SK-N-DZ (cell line): ENCODE measurements at regions not wholly inside any gene's neighbourhood (a gene's known extent, or its start where the extent isn't known, plus 50 kb on each side); places are given as distances from the start of the nearest gene placed in this dataset.
"Not testable (repeated sequence)": the region's sequence is repeated elsewhere in the genome, so short reads cannot be mapped to it uniquely, and the experiment has no call there.

ENCODE experiments used
- DNase-seq: peaks from one replicate; pipeline ENCODE4 v3.0.0-alpha.2; 2015; ENCODE audit warnings: low spot score

DNA sequence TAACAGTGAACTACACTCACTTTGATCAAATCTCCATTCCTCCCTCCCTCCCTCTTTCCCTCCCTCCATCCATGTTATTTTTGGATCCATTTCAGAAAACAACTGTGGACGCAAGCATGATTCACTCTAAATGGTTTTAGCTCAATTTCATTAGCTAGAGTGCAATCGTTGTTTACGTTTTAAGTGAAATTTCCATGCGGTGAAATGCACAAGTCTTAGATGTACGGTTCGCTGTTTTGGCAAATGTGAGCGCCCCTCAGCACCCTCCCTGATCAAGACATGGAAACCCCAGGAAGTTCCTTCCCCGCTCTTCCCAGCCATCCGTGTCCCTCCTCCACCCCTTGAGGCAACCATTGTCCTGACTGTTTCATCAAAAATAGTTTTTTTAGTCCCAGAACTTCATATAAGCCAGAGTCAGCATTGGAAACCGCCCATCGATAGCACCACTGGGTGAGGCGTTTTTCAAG is 206.3 kb downstream of the NPIPB11 start:
- DNase-seq: not testable (repeated sequence)

- not testable (repeated sequence) for DNase-seq
These were observed 206.9 kb downstream of the NPIPB11 start for GRCh38 chr16:29199626-29200025.

- DNase-seq: no peak
These were observed 207.6 kb downstream of the NPIPB11 start for GRCh38 chr16:29198731-29199521.

GRCh38 chr16:29198231-29198630 is 208.3 kb downstream of the NPIPB11 start:
- DNase-seq: no peak

GRCh38 chr16:29197494-29198100 is 208.9 kb downstream of the NPIPB11 start:
- not testable (repeated sequence) for DNase-seq

DNA sequence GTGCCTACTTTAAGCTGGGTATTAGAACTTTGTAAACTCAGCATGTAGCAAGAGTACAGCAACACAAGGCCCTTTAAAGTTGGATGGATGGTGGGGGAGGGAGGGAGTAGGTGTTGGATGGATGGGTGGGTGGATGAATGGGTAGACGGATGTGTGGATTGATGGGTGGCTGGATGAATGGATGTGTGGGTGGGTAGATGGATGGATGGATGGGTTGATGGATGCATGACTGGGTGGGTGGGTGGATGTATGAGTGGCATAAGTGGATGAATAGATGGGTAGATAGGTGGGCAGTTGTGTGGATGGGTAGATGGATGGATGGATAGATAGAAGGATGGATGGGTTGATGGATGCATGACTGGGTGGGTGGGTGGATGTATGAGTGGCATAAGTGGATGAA is 209.8 kb downstream of the NPIPB11 start:
- not testable (repeated sequence) for DNase-seq

GRCh38 chr16:29195116-29195872 is 210.4 kb downstream of the LAT start:
- not testable (repeated sequence) for DNase-seq

DNA sequence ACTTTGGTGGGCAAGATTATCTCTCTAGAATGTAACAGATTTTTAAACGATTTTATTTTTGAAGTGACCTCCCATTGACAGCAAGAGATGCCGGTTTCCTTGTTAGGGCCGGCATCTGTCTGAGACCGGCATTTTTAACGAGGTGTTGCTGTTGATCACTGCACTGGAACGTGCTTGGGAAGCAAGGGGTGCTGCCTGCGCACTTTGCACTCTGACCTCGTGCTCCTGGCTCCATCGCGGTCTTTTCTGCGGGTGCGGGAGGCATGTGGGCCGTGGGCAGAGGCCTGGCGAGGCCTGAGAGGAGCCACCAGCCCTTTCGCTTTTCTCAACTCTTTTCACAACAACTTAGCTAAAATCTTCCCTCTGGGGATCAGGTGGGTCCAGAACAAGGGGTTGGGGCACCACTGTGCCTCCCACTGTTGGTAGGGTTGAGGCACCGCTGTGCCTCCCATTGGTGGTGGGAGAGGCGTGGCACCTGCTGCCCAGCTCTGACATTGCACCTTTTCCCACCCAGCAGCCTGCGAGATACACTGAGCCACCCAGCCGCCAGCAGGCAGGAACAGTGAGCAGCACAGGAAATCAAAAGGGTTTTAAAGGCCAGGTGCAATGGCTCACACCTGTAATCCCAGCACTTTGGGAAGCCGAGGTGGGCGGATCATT is 209.5 kb downstream of the LAT start:
- DNase-seq: not testable (repeated sequence)

DNA sequence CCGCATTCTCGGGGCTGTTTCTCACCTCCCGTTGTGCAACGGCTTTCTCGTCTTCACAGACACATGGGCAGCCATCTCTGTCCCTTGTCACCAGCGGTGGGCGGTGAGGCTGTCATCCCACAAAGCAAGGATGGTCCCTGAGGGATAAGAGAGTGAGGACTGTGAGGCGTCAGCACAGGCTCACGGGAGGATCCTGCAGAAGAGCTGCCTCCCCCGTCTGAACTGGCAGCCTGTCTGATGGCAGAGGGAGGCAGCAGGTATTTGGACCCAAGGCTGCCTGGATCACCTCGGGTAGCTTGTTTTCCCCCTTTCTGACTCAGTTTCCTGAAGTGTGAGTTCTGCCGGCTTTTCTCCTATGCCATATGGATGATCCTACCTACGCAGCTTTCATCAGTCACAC is 208.8 kb downstream of the LAT start:
- peak; percentile 71 for DNase-seq

DNA sequence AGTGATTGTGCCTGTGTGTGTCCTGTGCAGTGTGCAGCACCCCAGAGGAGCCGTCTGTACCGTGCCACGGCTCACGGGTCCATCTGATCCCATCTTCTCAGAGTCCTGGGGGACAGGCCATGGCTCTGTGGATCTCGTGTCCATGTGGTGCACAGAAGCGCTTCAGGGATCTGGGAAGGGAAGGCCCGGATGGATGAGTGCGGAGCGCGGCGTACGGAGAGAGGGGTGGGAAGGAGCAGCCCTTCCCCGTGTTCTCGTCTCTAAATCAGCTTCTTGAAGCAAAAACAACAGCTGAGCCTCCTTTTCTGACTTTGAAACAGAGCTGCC is 208.4 kb downstream of the LAT start:
- DNase-seq: not testable (repeated sequence)

DNA sequence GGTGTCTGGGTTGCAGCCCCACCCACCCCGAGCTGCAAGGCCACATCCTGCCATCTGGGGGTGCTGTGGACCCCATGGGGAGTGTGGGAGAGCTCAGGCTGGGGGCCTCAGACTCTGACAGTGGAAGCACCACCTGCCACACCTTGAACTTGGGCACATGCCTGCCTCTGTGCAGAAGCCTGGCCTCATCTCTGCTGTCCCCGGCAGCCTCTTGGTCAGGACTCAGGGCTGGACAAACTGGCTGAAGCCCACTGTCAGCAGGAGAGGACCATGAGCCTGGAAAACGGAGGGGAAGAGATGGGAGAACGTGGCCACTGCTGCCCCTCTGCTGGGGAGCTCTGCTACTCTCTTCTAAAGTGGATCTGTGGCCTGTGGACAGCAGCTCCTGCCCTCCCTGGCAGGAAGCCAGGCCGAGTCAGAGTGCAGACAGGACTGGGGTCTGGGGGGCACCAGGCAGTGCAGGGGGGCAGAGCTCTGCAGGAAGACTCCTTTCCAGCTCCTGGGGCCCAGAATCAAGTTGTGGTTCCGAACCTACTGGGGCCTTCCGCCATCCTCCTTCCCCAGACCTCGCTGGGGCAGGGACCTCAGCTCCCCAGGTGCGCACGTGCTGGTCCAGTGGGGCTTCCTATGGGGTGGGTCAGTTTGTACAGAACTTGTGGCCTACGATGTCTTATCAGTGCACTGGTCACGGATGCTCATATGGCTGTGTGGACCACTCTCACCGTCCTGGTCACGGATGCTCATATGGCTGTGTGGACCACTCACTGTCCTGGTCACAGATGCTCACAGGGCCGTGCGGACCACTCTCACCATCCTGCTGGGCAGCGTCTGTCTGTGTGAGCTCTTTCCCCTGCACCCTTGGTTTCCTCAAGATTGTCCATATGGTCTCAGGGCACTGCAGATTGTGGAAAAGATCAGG is 207.7 kb downstream of the LAT start:
- DNase-seq: no peak

- not testable (repeated sequence) for DNase-seq
These were observed 206.9 kb downstream of the LAT start for GRCh38 chr16:29191636-29192180.

DNA sequence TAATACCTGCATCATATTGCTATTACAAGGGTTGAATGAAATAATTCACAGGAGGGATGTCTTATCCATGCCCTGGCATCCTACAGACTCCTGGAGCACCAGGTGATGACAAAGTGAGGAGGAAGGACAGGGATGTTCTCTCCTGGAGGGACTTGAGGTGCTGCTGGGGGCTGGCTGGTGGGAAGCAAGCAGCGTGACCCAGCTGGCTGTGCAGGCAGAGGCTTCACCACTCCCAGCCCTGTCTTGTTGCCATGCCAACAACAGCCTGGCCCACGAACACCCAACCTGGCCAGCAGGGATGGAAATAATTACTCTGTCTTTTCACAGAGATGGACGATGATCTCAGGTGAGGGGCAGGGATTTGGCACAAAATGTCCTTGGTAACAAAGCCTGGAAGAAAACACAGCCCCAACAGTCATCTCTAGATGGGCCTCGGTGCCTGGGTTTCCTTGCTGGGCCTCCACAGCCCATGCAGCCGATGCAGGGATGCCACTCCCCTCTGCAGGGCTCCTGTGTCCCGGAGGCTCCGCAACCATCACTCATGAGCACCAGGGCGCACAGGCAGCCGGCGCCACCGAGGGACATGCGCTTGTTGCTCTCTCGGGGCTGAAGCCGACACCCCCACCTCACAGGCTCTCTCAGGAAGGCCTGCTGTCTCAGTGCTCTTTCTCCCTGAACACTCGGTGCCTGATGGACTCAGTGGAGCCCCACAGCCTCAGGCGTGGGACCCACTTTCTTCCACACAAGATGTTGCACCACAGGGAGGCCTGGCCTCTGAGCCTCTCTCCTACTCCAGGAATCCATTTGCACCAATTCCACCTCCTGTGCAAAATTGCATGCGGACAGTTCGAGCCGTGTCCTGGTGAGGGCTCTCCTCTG is 205.9 kb downstream of the LAT start:
- DNase-seq: peak; percentile 50

GRCh38 chr16:29188806-29189205 is 204.0 kb downstream of the LAT start:
- not testable (repeated sequence) for DNase-seq

- DNase-seq: not testable (repeated sequence)
These were observed 201.7 kb downstream of the LAT start for GRCh38 chr16:29186306-29187220.

DNA sequence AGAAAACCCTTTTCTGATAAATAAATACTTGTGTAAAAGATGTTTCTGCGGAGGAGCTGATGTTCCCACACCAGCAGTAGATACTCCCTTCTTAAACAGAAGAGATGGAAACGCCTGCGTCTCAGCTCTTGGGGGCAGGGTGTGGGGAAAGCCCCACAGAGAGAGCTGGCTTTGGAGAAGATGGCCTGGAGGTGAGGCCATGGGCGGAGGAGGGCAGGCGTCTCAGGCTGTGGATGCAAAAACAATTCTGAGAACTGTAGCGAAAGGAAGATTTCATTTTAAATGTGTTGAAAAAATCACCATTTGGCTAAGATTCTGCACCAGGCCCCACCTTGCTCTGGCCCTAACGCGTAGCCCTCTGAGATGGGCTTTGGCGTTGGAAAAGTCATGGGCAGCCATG is 201.0 kb downstream of the LAT start:
- DNase-seq: not testable (repeated sequence)

- not testable (repeated sequence) for DNase-seq
These were observed 200.0 kb downstream of the LAT start for GRCh38 chr16:29184738-29185438.
